Activated CD4-positive, alpha-beta T cell treated with anti-CD3 and anti-CD28 coated beads, Interleukin-10, Interleukin-2, amounts not matched to agents 100 ng/mL and 50 ng/mL, durations not matched to agents 16 hours and 8 hours (primary cell): ENCODE measurements at regions not wholly inside any gene's neighbourhood (a gene's known extent, or its start where the extent isn't known, plus 50 kb on each side); places are given as distances from the start of the nearest gene placed in this dataset.

Experiments used
- DNase-seq: peaks from one replicate; pipeline ENCODE4 v3.0.0-alpha.2; 2020

- DNase-seq, result no peak
These were observed 627.9 kb upstream of the MGMT start for GRCh38 chr10:128839134-128839533.

DNA sequence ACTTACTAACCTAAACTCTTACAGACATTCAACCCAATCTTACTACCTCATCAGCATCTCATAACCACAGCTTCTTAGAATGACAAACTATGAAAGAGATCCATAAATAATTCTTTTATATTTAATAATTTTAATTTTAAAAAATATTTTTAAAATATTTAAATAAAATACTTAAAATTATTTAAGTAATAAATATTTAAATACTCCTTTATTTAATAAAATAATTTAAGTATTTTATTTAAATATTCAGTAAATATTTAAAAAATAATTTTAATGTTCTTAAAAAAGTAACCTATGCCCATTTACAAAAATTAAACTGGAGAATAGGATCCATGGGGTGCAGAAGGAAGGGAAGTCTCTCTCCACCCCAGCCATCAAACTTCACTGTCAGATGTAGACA is 627.3 kb upstream of the MGMT start:
- DNase-seq, result no peak

- DNase-seq, result no peak
These were observed 623.1 kb upstream of the MGMT start for GRCh38 chr10:128843972-128844371.

- DNase-seq, result no peak
These were observed 620.1 kb upstream of the MGMT start for GRCh38 chr10:128846927-128847326.

DNA sequence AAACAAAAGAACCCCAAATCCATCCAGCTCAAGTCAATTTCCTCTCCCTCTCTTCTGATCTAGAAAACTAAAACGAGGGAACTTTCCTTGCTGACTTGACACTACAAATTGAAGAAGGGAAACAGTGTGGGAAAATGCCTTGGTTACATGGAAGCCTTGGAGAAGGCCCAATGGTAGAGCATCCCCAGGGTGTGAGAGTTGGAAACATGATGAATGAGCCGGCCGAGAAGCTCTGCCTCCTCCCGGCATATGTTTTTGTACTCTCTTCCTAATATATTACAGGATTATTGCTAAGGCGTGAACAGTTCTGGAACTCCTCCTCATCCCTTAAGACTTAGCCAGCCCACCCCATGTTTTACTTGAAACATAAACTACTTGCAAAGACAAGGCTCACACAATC is 618.2 kb upstream of the MGMT start:
- DNase-seq, result no peak

- DNase-seq, result no peak
These were observed 616.4 kb upstream of the MGMT start for GRCh38 chr10:128850647-128851046.

DNA sequence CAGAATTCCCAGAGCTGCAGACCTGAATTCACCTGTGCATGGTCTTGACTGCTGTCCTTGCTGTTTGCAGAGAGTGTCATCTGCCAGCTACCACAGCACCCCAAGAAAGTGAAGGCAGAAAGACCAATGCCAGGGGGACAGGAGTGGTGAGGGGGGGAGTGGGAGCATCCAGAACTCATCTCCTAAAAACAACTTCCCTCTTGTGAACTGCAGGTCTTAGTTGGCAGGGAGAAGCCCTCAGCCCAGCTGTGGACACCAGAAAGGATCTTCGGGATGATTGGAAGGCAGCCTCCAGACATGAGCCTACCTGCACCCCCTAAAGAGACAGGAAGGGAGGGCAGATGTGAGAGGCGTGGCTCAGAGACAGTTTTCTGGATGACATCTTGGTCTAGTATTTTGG is 615.8 kb upstream of the MGMT start:
- no peak for DNase-seq

DNA sequence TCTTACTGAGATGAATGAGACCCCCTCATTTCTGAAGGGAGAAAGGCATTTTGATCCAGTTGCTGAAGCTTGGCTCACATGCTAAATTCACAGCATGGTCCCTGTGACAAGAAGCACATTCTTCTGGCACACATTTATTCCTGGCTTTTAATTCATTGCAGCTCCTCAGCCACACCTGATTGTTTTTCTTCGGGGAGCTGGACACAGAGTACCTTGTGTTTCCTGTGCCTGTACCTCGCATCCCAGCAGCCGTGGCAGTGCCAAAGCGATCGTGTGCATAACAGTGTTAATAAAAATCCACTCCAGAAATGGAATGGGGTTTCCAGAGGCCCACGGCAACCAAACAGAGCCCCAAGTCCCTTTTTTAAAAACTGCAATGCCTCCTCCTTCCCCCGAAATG is 615.3 kb upstream of the MGMT start:
- DNase-seq, result no peak

DNA sequence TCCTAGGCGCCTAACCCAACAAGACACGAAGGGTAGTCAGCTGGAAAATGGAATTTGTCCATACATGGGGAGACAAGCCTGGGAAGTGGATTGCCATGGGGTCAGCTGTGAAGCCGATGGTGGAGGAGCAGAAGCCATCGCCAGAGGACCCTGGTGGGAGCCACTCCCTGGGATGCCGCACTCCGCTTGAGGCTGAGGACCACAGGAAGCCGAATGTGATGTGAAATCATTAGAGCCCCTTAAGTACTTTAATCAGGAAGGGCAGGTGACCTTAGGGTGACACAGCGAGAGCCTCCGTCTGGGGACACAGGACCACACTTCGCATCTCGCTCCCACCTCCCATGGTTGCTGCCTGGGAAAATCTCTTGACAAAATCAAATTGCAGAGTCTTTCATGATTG is 614.6 kb upstream of the MGMT start:
- DNase-seq, result no peak

DNA sequence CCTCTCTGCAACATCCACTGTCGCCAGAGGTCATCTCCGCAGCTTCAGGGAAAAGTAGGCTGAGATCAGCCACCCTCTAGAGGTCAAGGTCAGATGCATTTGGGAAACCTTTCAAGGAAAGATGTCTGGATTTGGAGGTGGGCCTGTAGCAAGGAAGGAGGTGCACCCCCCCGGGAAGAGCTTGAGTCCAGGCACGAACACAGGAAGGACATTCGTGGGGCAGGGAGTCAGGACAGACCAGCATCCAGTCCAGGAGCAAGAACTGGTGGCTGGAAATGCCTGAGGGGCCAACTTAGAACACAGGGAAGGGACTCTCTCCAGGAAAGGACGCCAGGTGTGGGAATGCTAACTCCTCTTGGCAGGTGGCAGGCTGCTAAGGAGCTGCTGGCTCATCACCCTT is 614.1 kb upstream of the MGMT start:
- DNase-seq, result no peak

DNA sequence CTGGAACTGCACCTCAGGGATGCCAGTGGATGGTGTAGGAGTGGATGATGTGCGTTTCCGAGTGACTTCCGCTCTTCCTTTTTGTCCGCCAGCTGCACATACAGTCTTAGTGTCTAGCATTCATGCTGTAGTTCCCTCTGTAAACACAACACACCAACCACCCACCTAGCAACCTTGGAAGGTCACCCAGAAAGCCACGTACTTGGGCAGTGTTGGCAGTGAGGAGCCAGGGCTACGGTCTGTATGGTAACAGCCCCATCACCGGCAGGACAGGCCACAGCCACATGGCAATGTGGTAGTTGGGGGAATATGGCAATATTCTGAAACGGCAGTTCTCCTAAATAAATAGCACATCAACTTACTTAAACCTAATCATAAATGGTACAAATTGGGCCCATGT is 613.5 kb upstream of the MGMT start:
- DNase-seq, result no peak

DNA sequence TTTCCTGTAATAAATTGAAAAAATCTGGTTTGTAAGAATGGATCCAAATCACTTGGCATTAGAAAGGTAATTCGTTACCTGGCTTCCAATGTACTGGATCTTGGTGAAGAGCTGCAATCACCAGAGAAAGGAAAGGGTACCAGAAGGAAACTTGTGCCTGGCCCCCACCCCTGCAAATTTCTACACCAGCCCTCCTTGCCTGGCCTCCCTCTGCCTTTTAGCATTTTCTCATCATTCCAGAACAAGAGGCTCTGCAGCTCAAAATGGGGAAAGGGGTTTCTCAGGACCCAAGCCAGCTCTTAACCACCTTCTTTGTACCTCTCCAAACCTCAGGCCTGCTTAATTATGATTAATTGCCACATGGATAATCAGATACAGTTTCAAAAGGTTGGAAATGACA is 612.8 kb upstream of the MGMT start:
- DNase-seq, result no peak

DNA sequence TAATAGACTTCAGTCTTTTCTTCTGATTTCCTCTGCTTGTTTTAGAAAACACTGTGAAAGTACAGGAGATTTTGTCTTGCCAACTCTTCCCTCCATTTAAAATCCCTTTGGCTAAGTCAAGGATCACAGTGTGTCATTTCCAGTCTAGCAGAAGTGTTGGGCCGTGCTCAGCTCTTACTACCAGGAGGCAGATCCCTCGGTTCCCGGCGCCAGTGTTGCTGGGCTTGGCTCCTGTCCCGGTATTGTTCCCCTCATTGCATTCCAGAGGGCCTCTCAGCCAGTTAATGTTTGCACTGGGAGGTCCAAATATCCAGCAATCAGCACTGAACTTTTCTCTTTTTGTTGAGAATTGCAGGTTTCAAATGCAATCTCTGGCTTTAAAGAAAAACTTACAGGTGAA is 612.1 kb upstream of the MGMT start:
- DNase-seq, result no peak

GRCh38 chr10:128855618-128856428 is 611.2 kb upstream of the MGMT start:
- no peak for DNase-seq

DNA sequence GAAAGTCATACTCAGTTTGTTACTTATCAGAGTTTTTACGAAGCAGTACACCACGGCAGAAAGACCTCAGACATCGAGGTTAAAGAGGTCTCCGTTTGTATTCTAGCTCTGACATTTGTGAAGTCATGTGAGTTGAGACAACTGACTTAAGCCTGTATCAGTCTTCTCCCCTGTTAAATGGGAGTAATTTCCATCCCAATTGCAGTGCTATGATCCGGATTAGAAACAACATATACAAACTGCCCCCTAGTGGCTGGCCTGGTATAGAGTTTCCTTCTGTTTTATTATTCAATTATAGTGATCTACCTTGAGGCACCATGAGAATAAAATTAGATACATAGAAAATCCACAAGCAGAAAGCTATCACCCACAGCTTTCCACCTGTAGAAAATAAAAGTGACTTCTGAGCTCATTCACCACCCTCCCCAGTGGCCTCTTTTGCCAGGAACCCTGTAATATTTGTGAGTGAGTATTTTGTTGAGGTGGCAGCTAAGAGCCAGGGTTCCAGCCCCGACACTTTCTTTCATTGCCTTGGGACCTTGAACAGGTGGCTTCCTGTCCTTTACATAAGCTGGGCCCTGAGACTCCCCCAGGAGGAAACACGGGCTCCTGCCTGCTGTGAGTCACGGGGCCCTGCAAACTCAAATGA is 607.2 kb upstream of the MGMT start:
- DNase-seq, result peak; percentile 38

DNA sequence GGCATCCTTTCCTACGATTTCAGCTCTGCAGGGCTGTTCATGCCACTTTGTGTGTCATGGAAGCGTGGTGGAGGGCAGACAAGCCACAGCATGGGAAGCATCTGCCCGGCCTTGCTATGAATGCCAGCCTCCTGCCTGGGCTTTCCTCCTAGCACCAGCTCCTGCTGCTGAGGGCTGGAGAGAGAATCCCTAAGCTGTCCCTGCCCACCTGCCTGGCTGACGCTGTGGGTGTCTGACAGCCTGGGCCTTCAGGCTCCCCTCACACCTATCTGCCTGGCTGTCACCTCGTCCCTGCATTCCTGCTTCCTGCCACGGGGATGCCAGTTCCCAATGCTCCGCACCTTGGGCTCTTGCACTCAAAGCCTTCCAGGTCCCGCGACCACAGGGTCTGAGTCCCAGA is 606.5 kb upstream of the MGMT start:
- DNase-seq, result no peak

DNA sequence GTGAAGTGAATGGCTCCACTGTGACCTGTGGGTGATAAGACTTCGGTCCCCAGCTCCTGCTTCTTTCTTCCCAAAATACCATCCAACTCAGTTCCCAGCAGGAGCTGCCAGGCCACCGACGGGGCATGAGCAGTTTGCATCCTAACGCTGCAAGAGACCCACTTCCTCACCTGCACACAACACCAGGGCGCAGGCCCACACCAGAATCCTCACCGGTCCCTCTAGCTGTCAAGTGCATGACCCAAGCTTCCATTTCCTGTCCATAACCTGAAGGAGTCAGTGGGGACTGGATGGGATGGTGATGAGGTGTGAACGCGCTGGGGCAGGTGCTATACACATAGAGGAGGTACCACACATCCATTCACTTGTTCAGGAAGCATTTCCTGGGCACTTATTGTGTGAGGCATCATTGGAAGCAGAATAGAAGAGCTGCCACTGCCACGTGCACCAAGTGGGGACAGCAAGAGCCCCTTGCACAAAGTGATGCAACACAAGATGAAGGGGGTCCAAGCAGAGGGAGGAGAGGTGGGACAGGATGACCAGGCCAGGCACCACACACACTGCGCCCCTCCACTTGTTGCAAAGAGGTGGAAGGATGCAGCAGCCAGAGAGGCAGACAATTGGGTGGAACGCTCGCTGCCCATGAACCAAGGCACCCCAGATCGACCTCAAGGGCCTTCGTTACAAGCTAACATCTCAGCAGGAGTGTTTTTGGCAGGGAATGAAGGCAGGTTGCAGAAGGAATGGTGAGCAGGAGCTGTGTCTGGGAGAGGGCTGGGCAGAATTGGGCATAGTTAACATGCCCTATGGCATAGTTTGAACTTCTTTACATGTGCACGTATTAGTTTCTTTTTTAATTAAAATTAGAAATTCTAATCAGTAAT is 605.8 kb upstream of the MGMT start:
- DNase-seq, result no peak

- no peak for DNase-seq
These were observed 603.6 kb upstream of the MGMT start for GRCh38 chr10:128863411-128863810.

GRCh38 chr10:128863823-128864405 is 603.1 kb upstream of the MGMT start:
- DNase-seq, result no peak

GRCh38 chr10:128864554-128865295 is 602.3 kb upstream of the MGMT start:
- no peak for DNase-seq

GRCh38 chr10:128865436-128866195 is 601.4 kb upstream of the MGMT start:
- DNase-seq, result no peak

- DNase-seq, result no peak
These were observed 600.5 kb upstream of the MGMT start for GRCh38 chr10:128866551-128866950.
